GM18511 (cell line): ENCODE measurements at regions not wholly inside any gene's neighbourhood (a gene's known extent, or its start where the extent isn't known, plus 50 kb on each side); places are given as distances from the start of the nearest gene placed in this dataset.
"Not testable (repeated sequence)": the region's sequence is repeated elsewhere in the genome, so short reads cannot be mapped to it uniquely, and the experiment has no call there.

Experiments used
- ATAC-seq: cut with Tn5 transposase; IDR thresholded peaks from one replicate; pipeline ENCODE4 v1.9.1; 2021; ENCODE audit warnings: mild to moderate bottlenecking, moderate library complexity; ENCODE audit not compliant: unreplicated experiment

- ATAC-seq = no peak
Observed at GRCh38 chr5:17079562-17079961, 137.9 kb upstream of the BASP1 start.

DNA sequence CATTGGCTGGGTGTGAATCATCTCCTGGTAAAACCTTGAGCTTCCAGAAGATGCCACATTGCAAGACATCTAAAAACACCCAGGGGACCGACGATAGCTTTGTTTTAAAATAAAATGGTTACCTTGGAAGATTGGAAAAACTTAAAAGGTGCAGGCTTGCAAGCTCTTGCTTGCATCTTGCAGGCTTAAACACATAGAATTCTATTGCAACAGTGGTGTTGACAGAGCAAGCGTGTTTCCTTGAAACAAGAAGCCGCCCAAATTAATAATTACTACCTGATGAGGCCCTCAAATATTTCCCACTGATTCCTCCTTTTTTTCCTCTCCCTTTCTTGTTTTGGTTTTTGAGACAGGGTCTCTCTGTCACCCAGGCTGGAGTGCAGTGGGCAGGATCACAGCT lies 137.1 kb upstream of the BASP1 start:
- no peak for ATAC-seq

- no peak for ATAC-seq
Observed at GRCh38 chr5:17081142-17081541, 136.3 kb upstream of the BASP1 start.

- ATAC-seq = not testable (repeated sequence)
Observed at GRCh38 chr5:17083276-17083675, 134.2 kb upstream of the BASP1 start.

DNA sequence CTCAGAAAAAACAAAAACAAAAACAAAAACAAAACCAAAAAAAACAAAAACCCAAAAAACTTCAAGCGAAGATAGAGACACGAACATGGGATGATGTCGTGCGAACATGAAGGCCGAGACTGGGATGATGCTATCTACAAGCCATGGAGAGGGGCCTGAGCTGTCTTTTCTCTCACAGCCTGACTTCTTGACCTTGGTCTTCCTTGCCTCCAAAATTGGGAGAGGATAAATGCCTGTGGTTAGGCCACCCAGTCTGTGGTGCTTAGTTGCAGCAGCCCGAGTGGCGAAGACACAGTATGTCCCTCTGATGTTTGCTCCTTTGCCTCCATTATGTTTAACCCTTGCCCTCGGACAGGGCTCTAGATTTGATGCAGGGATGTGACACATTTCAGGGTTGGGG lies 130.4 kb upstream of the BASP1 start:
- no peak for ATAC-seq

GRCh38 chr5:17088051-17088450 lies 129.4 kb upstream of the BASP1 start:
- ATAC-seq = no peak

DNA sequence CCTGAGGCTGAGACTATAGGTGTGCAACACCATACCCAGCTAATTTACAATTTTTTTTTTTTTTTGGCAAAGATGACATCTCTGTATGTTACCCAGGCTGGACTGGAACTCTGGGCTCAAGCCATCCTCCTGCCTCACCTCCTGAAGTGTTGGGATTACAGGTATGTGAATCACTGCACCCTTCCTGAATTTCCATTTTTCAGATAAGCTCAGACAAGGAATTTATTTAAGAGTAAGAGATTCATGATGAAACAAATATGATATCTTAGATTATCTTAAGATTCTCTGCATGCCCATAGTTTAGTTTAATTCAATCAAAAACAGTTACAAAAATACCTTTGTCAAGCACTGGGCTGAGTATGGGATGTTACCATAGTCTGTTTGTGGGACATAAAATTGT lies 128.4 kb upstream of the BASP1 start:
- no peak for ATAC-seq

DNA sequence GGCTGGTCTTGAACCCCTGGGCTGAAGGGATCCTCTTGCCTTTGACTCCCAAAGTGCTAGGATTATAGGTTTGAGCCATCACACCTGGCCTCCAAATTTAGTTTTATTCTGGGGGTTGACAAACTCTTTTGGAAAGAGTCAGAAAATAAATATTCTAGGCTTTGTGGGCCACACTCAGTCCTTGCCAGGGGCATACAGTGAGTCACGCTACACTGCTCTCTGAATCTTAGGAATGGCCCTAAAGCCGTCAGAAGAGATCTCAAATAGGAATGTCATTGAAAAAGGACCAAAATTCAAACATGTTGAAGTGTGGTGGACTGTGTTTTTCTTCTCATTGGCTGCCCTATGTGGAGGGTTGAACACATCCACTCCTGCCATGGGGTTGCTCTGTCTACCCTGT lies 127.7 kb upstream of the BASP1 start:
- no peak for ATAC-seq

- no peak for ATAC-seq
Observed at GRCh38 chr5:17090839-17091238, 126.6 kb upstream of the BASP1 start.

GRCh38 chr5:17094830-17095229 lies 122.6 kb upstream of the BASP1 start:
- no peak for ATAC-seq

DNA sequence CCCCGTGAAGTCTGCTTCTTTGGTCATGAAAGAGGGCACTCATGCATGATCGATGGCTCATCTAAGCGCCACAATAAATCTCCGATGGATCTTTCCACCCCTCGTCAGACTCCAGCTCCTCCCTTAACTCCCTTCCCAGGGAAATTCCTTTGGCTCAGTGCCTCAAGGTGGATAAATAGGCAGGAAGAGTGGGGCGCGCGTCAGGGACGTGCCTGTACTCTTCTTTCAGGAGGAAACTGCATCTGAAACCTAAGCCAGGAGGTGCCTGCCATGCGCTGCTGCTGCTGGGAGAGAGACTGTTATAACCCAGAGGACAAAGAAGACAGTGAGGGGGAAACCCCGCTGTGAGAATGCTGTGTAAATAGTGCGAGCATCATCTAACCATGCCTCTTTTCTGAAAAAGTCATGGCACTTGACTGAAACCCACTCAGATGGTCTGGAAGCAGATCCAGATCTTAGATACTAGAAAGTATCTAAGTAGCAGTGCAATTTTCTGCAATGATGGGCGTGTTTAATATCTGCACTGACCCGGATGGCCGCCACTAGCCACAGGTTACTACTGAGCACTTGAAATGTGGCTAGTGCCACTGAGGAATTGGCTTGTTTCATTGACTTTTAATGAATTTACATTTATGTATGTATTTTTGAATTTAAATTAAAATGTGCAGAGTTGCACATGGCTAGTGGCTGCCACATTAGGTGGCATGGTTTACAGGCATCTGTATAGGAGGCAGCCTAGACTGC lies 120.3 kb upstream of the BASP1 start:
- no peak for ATAC-seq

DNA sequence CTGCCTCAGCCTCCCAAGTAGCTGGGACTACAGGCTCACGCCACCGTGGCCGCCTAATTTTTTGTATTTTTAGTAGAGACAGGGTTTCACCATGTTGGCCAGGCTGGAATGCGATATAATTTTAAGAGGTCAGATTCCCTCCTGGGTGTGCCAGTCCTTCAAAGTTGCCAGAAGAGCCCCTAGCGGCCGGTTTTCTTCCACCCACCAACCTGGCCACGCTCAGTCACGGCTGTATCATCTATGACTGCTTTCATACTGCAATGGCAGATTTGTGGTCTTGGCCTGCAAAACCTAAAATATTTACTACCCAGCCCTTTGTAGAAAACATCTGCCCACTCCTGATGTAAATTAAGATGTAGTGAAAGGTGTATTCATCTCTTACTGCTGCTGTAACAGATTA lies 117.5 kb upstream of the BASP1 start:
- no peak for ATAC-seq

GRCh38 chr5:17103461-17103860 lies 114.0 kb upstream of the BASP1 start:
- ATAC-seq = no peak

- no peak for ATAC-seq
Observed at GRCh38 chr5:17105744-17106418, 111.5 kb upstream of the BASP1 start.

DNA sequence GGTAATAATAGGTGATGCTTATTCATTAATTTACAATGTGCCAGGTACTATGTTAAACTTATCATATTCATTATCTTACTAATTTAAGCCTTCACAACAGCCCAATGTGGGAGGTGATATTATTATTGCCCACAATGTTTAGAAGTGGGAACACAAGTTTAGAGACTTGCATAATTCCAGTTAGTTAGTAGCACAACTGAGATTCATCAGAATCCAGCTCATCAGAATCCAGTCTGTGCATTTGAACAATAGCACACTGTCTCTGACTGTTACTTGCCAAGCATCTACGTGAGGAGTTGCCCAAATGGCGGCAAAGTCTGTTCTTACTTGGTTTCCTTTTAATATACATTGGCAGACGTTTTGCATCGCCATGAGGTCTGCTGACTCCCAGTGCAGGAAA lies 110.9 kb upstream of the BASP1 start:
- no peak for ATAC-seq

- ATAC-seq = not testable (repeated sequence)
Observed at GRCh38 chr5:17112091-17112716, 105.2 kb upstream of the BASP1 start.

DNA sequence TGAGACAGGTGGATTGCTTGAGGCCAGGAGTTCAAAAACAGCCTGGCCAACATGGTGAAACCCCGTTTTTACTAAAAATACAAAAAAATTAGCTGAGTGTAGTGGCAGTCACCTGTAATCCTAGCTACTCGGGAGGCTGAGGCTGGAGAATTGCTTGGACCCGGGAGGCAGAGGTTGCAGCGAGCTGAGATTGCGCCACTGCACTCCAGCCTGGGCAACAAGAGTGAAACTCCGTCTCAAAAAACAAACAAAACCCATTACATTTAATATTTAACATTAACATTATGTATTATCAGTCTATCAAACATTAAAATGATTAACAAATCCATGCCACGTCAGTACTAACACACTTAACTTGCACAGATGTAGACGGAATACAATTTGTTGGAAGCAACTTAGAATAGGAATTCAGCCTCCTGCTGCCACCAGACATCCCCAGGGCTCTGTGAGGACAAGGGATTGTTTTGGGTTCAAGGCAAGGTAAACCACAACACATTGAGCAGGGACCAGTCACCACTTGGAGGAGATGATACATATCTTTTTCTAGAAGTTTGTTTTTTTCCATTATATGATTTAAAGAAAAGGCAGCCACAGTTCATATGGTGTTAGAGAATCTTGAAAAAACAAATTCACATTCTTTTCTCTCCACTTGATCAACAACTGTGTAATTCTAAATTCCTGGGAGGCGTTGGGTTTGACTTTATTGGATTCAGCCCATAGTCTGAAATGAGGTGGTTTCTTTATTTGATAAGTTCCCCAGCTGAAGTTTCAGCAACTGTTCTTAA lies 104.1 kb upstream of the BASP1 start:
- ATAC-seq = no peak

DNA sequence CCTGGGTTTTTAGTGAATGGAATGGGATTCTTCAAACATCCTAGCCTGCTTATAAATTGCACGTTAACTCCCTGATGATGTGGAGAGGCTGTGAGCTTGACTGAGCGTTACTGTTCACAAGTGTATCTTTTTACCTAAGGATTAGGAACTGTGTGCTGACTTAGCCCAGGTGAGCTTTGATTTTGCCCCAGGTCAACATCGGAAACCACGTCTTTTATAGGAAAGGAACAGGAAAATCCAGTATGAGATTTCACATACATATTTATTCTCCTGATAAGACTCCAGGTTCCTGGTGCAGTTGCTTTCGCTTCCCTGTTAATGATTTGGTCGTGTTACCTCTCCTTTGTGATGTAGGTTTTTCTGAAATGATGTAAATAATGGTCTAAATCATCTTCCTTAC lies 103.2 kb upstream of the BASP1 start:
- ATAC-seq = no peak

GRCh38 chr5:17114715-17115599 lies 102.5 kb upstream of the BASP1 start:
- ATAC-seq = no peak

GRCh38 chr5:17115855-17116254 lies 101.6 kb upstream of the BASP1 start:
- ATAC-seq = no peak
